HK-2 (cell line): ENCODE measurements at regions not wholly inside any gene's neighbourhood (a gene's known extent, or its start where the extent isn't known, plus 50 kb on each side); places are given as distances from the start of the nearest gene placed in this dataset.

Experiments used
- DNase-seq: peaks from one replicate; pipeline ENCODE4 v3.0.0-alpha.2; 2018; ENCODE audit not compliant: unreplicated experiment

- DNase-seq: no peak
Measured at GRCh38 chr11:131192628-131193027, 177.8 kb upstream of the NTM start.

- DNase-seq: no peak
Measured at GRCh38 chr11:131193031-131193501, 177.3 kb upstream of the NTM start.

- no peak for DNase-seq
Measured at GRCh38 chr11:131194726-131195125, 175.7 kb upstream of the NTM start.

GRCh38 chr11:131195661-131196517 is 174.5 kb upstream of the NTM start:
- DNase-seq: no peak

- DNase-seq: no peak
Measured at GRCh38 chr11:131198161-131199014, 172.0 kb upstream of the NTM start.

GRCh38 chr11:131199015-131199280 is 171.5 kb upstream of the NTM start:
- no peak for DNase-seq

GRCh38 chr11:131201674-131202073 is 168.7 kb upstream of the NTM start:
- no peak for DNase-seq

GRCh38 chr11:131203040-131203439 is 167.4 kb upstream of the NTM start:
- no peak for DNase-seq

- no peak for DNase-seq
Measured at GRCh38 chr11:131204282-131204681, 166.1 kb upstream of the NTM start.

- DNase-seq: no peak
Measured at GRCh38 chr11:131204765-131205380, 165.5 kb upstream of the NTM start.

- no peak for DNase-seq
Measured at GRCh38 chr11:131206671-131207070, 163.7 kb upstream of the NTM start.

GRCh38 chr11:131207901-131208300 is 162.5 kb upstream of the NTM start:
- DNase-seq: no peak

GRCh38 chr11:131217313-131218310 is 152.8 kb upstream of the NTM start:
- no peak for DNase-seq

GRCh38 chr11:131218542-131218941 is 151.9 kb upstream of the NTM start:
- no peak for DNase-seq

GRCh38 chr11:131219646-131220045 is 150.8 kb upstream of the NTM start:
- no peak for DNase-seq

- no peak for DNase-seq
Measured at GRCh38 chr11:131223198-131223991, 147.0 kb upstream of the NTM start.

GRCh38 chr11:131228378-131228777 is 142.0 kb upstream of the NTM start:
- DNase-seq: no peak

GRCh38 chr11:131229221-131229620 is 141.2 kb upstream of the NTM start:
- DNase-seq: no peak

- no peak for DNase-seq
Measured at GRCh38 chr11:131231317-131231940, 139.0 kb upstream of the NTM start.

GRCh38 chr11:131232261-131232660 is 138.2 kb upstream of the NTM start:
- DNase-seq: no peak
